GM06990 (cell line): ENCODE measurements at regions not wholly inside any gene's neighbourhood (a gene's known extent, or its start where the extent isn't known, plus 50 kb on each side); places are given as distances from the start of the nearest gene placed in this dataset.

Source experiments
- DNase-seq: peaks from one replicate; pipeline ENCODE4 v3.0.0-alpha.2; 2011; ENCODE audit not compliant: insufficient read length; ENCODE audit errors: extremely low read depth
- H3K27me3 ChIP-seq: replicated peaks from 2 replicates; pipeline ENCODE4 v1.6.0; 2011; ENCODE audit warnings: low read length; ENCODE audit not compliant: control insufficient read depth, insufficient read depth
- H3K36me3 ChIP-seq: 2 replicates; pipeline ENCODE4 v1.5.1; 2011; ENCODE audit warnings: low read length; ENCODE audit not compliant: control insufficient read depth, insufficient read depth
- H3K4me3 ChIP-seq: replicated peaks from 2 replicates; pipeline ENCODE4 v1.5.1; 2011; ENCODE audit warnings: low read depth, mild to moderate bottlenecking, control low read depth, low read length
- TF ChIP-seq, protein P1 (sequence below): IDR thresholded peaks from 2 replicates; pipeline ENCODE4 v1.5.1; 2011; ENCODE audit warnings: low read length, control low read depth, mild to moderate bottlenecking, inconsistent platforms; ENCODE audit not compliant: insufficient read depth, poor library complexity, severe bottlenecking

DNA sequence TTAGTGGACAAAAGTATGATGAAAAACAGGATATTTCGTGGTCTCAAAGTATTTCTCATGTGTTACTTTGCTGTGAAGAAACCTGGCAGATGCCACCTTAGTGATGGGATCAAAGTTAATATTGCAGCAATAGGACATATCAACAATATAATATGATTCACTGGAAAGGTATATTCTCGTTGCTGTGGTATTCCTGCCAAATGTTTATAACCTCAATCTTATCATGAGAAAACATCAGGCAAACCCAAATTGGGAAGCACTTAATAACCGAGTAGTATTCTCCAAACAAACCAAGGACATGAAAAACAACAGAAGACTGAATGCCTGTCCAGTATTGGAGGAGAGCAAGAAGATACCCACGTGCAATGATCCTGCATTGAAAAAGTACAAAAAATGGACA lies 302.6 kb upstream of the MC4R start:
- no peak for DNase-seq
- no peak overlapping the region for H3K4me3 ChIP-seq
- H3K27me3 ChIP-seq = no peaks in the 10 kb centered on the region; the same call in 1 of the 2 replicates
- no peaks in the 10 kb centered on the region for H3K36me3 ChIP-seq
- TF ChIP-seq, protein P1, sequence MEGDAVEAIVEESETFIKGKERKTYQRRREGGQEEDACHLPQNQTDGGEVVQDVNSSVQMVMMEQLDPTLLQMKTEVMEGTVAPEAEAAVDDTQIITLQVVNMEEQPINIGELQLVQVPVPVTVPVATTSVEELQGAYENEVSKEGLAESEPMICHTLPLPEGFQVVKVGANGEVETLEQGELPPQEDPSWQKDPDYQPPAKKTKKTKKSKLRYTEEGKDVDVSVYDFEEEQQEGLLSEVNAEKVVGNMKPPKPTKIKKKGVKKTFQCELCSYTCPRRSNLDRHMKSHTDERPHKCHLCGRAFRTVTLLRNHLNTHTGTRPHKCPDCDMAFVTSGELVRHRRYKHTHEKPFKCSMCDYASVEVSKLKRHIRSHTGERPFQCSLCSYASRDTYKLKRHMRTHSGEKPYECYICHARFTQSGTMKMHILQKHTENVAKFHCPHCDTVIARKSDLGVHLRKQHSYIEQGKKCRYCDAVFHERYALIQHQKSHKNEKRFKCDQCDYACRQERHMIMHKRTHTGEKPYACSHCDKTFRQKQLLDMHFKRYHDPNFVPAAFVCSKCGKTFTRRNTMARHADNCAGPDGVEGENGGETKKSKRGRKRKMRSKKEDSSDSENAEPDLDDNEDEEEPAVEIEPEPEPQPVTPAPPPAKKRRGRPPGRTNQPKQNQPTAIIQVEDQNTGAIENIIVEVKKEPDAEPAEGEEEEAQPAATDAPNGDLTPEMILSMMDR = no peak

- TF ChIP-seq, protein P1 = no peak
- no peak for DNase-seq
Observed at GRCh38 chr18:60675801-60676200, 303.2 kb upstream of the MC4R start.

DNA sequence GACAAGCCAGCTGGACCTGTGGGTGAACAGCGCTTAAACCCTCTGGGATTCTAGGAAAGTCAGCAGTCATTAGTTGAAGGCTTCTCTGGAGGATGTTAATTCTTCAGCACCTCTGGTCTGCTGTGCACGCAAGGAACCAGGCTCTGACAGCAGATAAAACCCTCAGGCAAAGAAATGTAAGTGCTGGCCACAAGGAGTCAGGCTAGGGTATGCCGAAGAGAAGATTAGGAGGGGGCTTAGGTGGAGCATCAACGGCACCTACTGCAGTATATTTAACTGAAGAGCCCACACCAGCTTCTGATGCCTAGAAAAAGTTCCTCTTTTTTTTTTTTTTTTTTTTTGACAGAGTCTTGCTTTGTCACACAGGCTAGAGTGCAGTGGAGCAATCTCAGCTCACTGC lies 304.2 kb upstream of the MC4R start:
- TF ChIP-seq, protein P1 = no peak
- DNase-seq = no peak
- Histone ChIP-seq H3K36me3 (no peaks in the 10 kb centered on the region), H3K27me3 (no peaks in the 10 kb centered on the region; the same call in 1 of the 2 replicates), H3K4me3 (no peak overlapping the region)

More at GRCh38 chr18:60675801-60676200, 303.2 kb upstream of the MC4R start:
- Histone ChIP-seq H3K27me3 (no peaks in the 10 kb centered on the region; the same call in 1 of the 2 replicates), H3K36me3 (no peaks in the 10 kb centered on the region), H3K4me3 (no peak overlapping the region)

DNA sequence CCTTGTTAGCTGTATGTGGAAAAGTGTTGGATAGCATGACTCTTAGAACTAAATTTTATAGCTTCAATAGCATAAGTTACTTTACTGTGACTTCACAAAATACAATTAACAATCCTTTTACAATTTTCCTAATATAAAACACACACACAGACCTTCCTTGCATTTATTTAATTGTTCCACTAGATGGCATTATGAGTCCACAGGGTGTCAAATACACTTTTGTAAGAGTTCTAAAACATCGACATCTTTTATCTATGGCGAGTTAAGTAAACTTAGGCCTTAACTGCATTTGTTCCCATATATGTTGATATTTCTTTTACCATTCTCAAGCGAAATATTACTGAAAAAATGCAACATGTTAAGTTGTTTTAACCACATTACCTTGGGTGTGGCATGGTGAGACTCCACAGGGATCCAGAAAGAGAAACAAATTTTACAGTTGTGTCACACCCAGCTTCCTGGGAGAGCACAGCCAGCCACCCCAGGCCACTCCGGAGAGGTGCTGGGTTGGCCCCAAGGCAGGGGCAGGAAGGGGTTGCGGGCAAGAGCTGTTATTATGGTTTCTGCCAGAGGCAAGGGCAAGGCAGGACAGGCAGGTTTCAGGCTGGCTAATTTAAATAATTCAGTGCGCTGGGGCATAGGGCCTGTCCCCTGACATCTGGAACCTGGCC lies 312.4 kb upstream of the MC4R start:
- no peak for DNase-seq
- Histone ChIP-seq H3K27me3 (no peaks in the 10 kb centered on the region), H3K4me3 (no peak overlapping the region), H3K36me3 (no peaks in the 10 kb centered on the region)
- TF ChIP-seq, protein P1 = peak; percentile 31

GRCh38 chr18:60686142-60686541 lies 313.6 kb upstream of the MC4R start:
- no peaks in the 10 kb centered on the region for H3K27me3 ChIP-seq
- H3K36me3 ChIP-seq = no peaks in the 10 kb centered on the region
- no peak overlapping the region for H3K4me3 ChIP-seq
- DNase-seq = no peak
- TF ChIP-seq, protein P1 = no peak

DNA sequence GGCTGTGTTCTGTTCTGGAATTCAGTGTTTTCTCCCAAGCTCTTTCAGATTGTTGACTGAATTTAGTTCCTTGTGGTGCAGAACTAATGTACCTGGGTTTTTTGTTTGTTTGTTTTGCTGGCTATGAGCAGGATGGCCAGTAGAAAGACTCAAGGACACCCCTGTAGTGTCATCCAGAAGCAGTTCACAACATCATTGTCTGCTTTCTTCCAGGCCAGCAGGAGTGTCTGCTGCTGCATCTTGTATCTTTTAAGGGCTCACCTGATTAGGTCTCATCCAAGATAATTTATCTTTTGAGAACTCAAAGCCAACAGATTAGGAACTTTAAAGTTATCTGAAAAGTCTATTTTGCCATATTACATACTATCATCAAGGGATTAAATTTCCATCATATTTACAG lies 318.5 kb upstream of the MC4R start:
- TF ChIP-seq, protein P1 = no peak
- Histone ChIP-seq H3K27me3 (no peaks in the 10 kb centered on the region), H3K4me3 (no peak overlapping the region), H3K36me3 (no peaks in the 10 kb centered on the region)
- no peak for DNase-seq
